Astrocyte (in vitro differentiated cells and primary cell): ENCODE measurements at regions not wholly inside any gene's neighbourhood (a gene's known extent, or its start where the extent isn't known, plus 50 kb on each side); places are given as distances from the start of the nearest gene placed in this dataset.

Experiments used
- CTCF ChIP-seq: IDR thresholded peaks from 2 replicates; pipeline ENCODE4 v1.5.1; 2011; ENCODE audit warnings: low read depth, mild to moderate bottlenecking, inconsistent platforms, low read length, moderate library complexity; ENCODE audit not compliant: insufficient read depth
- EZH2 ChIP-seq: IDR thresholded peaks from 2 replicates; pipeline ENCODE4 v1.6.1; 2012; ENCODE audit warnings: mild to moderate bottlenecking, low read length, inconsistent platforms; ENCODE audit not compliant: insufficient read depth

- TF ChIP-seq CTCF (no peak), EZH2 (no peak)
Observed at GRCh38 chr2:19841918-19842693, 59.7 kb downstream of the TTC32 start.
